ENCODE measurements at regions not wholly inside any gene's neighbourhood (a gene's known extent, or its start where the extent isn't known, plus 50 kb on each side); places are given as distances from the start of the nearest gene placed in this dataset.

GRCh38 chr2:177090967-177091366 lies 121.6 kb upstream of the HNRNPA3 start:
- Histone ChIP-seq H3K27me3 (replicated peaks; ENCODE audit: control insufficient read depth, insufficient read depth, low read length) (no peaks in the 10 kb centered on the region), H3K4me3 (ENCODE audit: low read depth, low read length) (no peak overlapping the region), H3K36me3 (ENCODE audit: control insufficient read depth, insufficient read depth, low read length) (no peaks in the 10 kb centered on the region), H3K4me1 (no peaks in the 10 kb centered on the region), H3K9me3 (0 out of 2 replicates have a peak, but pooled peaks cover 5% of the 10 kb centered on the region)
- Mint-ChIP-seq H3K27ac (ENCODE audit: unreplicated experiment) (no peak overlapping the region), H3K9me3 (ENCODE audit: unreplicated experiment) (no peaks in the 10 kb centered on the region), H3K36me3 (ENCODE audit: insufficient read depth, unreplicated experiment) (no peaks in the 10 kb centered on the region), H3K4me1 (ENCODE audit: low read depth, unreplicated experiment) (no peaks in the 10 kb centered on the region), H3K27me3 (ENCODE audit: insufficient read depth, unreplicated experiment) (peaks cover 11% of the 10 kb centered on the region), H3K4me3 (ENCODE audit: unreplicated experiment) (no peak overlapping the region)
- no TSS peak for BruUV-seq (replicated peaks)
- TF ChIP-seq CTCF (IDR thresholded peaks at IDR 0.05; ENCODE audit: insufficient read depth in 1 of 2, low read depth in 1 of 2, low read length in 1 of 2, severe bottlenecking in 1 of 2, unreplicated experiment in 1 of 2): no peak
- no peak for DNase-seq
- intact Hi-C loops (cut with micrococcal nuclease; ENCODE audit: unreplicated experiment): no loop called here
- CTCF ChIA-PET: no interaction called here
- POLR2A ChIA-PET: no interaction called here

DNA sequence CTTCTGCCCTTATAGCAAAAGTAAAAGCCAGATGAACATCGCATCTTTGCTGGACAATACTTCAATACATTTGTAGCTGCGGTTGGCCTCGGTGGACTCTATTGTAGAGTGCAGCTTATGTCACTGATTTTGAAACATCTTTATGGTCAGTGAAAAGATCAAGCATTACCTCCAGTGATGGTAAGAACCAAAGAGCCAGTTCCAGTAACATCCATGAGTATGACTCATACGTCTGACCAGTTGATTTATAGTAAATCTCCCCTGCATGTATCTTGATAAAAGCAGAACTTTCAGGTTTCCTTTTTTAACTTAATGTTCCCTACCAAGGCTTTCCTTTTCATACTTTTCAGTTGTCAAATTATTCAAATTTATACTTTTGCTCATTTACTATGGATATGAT lies 119.2 kb upstream of the HNRNPA3 start:
- no peak for TF ChIP-seq CTCF (IDR thresholded peaks at IDR 0.05; ENCODE audit: insufficient read depth in 1 of 2, low read depth in 1 of 2, low read length in 1 of 2, severe bottlenecking in 1 of 2, unreplicated experiment in 1 of 2)
- Histone ChIP-seq H3K4me3 (ENCODE audit: low read depth, low read length) (no peak overlapping the region), H3K9me3 (no peaks in the 10 kb centered on the region), H3K36me3 (ENCODE audit: control insufficient read depth, insufficient read depth, low read length) (no peaks in the 10 kb centered on the region), H3K4me1 (no peaks in the 10 kb centered on the region), H3K27me3 (replicated peaks; ENCODE audit: control insufficient read depth, insufficient read depth, low read length) (no peaks in the 10 kb centered on the region)
- H3K27ac Mint-ChIP-seq (ENCODE audit: unreplicated experiment): no peak overlapping the region
- no peak overlapping the region for H3K4me3 Mint-ChIP-seq (ENCODE audit: unreplicated experiment)
- peaks cover 8% of the 10 kb centered on the region for H3K27me3 Mint-ChIP-seq (ENCODE audit: insufficient read depth, unreplicated experiment)
- no peaks in the 10 kb centered on the region for H3K4me1 Mint-ChIP-seq (ENCODE audit: low read depth, unreplicated experiment)
- CTCF ChIA-PET: no interaction called here
- POLR2A ChIA-PET: no interaction called here
- no peak for DNase-seq
- H3K9me3 Mint-ChIP-seq (ENCODE audit: unreplicated experiment): no peaks in the 10 kb centered on the region
- no TSS peak for BruUV-seq (replicated peaks)
- no peaks in the 10 kb centered on the region for H3K36me3 Mint-ChIP-seq (ENCODE audit: insufficient read depth, unreplicated experiment)
- intact Hi-C loops (cut with micrococcal nuclease; ENCODE audit: unreplicated experiment): no loop called here

DNA sequence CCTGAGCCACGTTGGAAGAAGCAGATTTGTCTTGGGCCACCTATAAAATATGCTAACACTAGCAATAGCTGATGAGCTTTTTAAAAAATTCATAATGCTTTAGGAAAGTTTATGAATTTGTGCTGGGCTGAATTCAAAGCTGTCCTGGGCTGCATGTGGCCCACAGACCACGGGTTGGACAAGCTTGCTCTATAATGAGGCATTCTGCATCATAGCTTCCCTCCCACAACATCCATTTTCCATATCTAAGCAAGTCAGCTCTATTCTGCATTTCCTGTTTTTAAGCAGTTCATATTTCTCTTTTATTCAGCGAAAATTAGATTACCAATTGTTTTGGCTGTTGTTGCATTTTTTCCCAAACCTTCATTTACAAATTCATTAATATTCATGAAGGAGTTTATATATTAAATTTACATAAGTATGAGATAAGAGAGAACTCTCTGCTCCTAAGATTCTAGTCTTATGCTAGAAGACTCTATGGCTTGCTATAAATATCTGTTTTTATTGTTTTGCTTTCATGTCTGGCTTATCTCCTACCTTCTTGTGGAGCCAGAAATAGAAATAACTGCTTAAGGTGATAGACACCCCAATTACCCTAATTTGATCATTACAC lies 114.5 kb upstream of the HNRNPA3 start:
- Mint-ChIP-seq H3K4me1 (ENCODE audit: low read depth, unreplicated experiment) (no peaks in the 10 kb centered on the region), H3K4me3 (ENCODE audit: unreplicated experiment) (no peak overlapping the region), H3K36me3 (ENCODE audit: insufficient read depth, unreplicated experiment) (no peaks in the 10 kb centered on the region), H3K27ac (ENCODE audit: unreplicated experiment) (no peak overlapping the region), H3K9me3 (ENCODE audit: unreplicated experiment) (no peaks in the 10 kb centered on the region), H3K27me3 (ENCODE audit: insufficient read depth, unreplicated experiment) (no peaks in the 10 kb centered on the region)
- no peak for DNase-seq
- ChIA-PET POLR2A (no interaction called here), CTCF (no interaction called here)
- no peak for TF ChIP-seq CTCF (IDR thresholded peaks at IDR 0.05; ENCODE audit: insufficient read depth in 1 of 2, low read depth in 1 of 2, low read length in 1 of 2, severe bottlenecking in 1 of 2, unreplicated experiment in 1 of 2)
- H3K27me3 ChIP-seq (replicated peaks; ENCODE audit: control insufficient read depth, insufficient read depth, low read length): no peaks in the 10 kb centered on the region
- 0 out of 2 replicates have a peak, but pooled peaks cover under 1% of the 10 kb centered on the region for H3K9me3 ChIP-seq
- BruUV-seq (replicated peaks): no TSS peak
- H3K4me3 ChIP-seq (ENCODE audit: low read depth, low read length): no peak overlapping the region
- intact Hi-C loops (cut with micrococcal nuclease; ENCODE audit: unreplicated experiment): no loop called here
- no peaks in the 10 kb centered on the region for H3K4me1 ChIP-seq
- H3K36me3 ChIP-seq (ENCODE audit: control insufficient read depth, insufficient read depth, low read length): no peaks in the 10 kb centered on the region

All from Caco-2 (cell line).